Frontal cortex (tissue), 3 donors: ENCODE measurements at regions not wholly inside any gene's neighbourhood (a gene's known extent, or its start where the extent isn't known, plus 50 kb on each side); places are given as distances from the start of the nearest gene placed in this dataset.
"Not testable (repeated sequence)": the region's sequence is repeated elsewhere in the genome, so short reads cannot be mapped to it uniquely, and the experiment has no call there.

Experiments used
- DNase-seq, 2 donors: peaks; one replicate each; pipeline ENCODE4 v3.0.0; 2012; ENCODE audit warnings: low spot score in 2 of 2
- FAIRE-seq: peaks from 2 replicates; lab custom pipeline; 2012; peaks lifted over from hg19 to GRCh38; lab: Jason Lieb, UNC
- donor health status: control.
- donor health status: control.
- donor health status: control.

- peak in 1 of 2 donors; percentile 47 for DNase-seq
- no peak for FAIRE-seq
These were observed 55.9 kb upstream of the PDZD8 start for GRCh38 chr10:117431160-117431559.

- not testable (repeated sequence) for DNase-seq, FAIRE-seq
These were observed 55.3 kb upstream of the PDZD8 start for GRCh38 chr10:117430535-117430934.

- no peak for FAIRE-seq
- no peak for DNase-seq
These were observed 54.5 kb upstream of the PDZD8 start for GRCh38 chr10:117429643-117430265.

DNA sequence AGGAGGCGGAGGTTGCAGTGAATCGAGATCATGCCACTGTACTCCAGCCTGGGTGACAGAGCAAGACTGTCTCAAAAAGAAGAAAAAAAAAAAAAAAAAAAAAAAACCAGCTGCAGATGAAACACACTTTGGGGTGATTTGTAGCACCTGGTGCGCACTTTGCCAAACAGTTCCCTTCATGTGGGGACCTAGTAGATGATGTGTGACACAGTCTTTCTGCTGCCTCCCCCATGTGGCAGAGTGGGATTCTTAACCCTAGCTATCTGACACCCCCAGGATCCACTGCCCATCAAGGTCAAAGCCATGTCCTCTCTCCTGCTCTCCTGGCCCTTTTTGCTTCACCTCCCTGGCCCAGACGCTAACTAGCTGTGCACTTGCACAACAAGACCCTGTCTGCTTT lies 52.1 kb upstream of the PDZD8 start:
- FAIRE-seq (no peak), DNase-seq (no peak)

- DNase-seq: no peak
- no peak for FAIRE-seq
These were observed 50.8 kb upstream of the PDZD8 start for GRCh38 chr10:117425974-117426566.

DNA sequence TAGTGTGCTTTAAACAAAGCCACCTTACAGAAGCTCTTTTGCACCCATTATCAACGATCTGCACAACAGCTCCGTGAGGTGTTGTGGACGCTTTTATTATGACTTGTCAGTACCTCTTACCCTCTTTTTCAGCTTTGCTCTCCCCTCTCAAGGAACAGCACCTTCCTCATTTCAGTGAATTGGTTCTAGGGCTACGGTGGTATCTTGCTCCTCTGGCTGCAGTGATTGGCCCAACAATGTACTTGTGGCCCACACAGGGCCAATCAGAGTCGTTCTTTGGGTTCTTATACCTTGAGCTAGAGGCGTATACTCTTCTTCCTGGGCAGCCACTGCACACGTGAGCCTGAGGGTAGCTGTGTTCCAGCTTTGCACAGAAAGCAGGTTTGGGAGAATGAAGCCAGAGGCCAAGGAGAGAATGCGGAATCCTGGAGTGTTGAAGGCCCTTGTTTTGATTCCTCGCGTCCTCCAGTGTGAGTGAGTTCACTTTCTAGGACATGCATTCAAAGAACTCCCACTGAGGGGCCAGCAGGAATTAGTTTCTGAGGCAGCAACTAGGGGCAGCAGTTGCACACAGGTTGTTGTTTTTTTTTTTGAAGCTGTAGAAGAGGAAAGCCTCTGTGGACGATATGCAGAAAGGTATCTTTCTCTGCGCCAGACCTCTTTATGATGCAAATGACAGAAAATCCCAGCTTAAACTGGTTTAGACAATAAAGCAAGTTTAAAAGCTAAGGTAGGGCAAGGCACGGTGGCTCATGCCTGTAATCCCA lies 49.8 kb upstream of the PDZD8 start:
- FAIRE-seq (no peak), DNase-seq (no peak)
